ENCODE measurements at regions not wholly inside any gene's neighbourhood (a gene's known extent, or its start where the extent isn't known, plus 50 kb on each side); places are given as distances from the start of the nearest gene placed in this dataset.

- DNase-seq (ENCODE audit: low read depth in 2 of 3, low spot score in 2 of 3) = no peak
Observed at GRCh38 chr1:218852527-218852926, 321.2 kb upstream of the LYPLAL1 start.

- DNase-seq (ENCODE audit: low read depth in 2 of 3, low spot score in 2 of 3) = no peak
Observed at GRCh38 chr1:218863987-218864386, 309.7 kb upstream of the LYPLAL1 start.

- no peak for DNase-seq (ENCODE audit: low read depth in 2 of 3, low spot score in 2 of 3)
Observed at GRCh38 chr1:218865591-218865990, 308.1 kb upstream of the LYPLAL1 start.

- no peak for DNase-seq (ENCODE audit: low read depth in 2 of 3, low spot score in 2 of 3)
Observed at GRCh38 chr1:218866507-218866906, 307.2 kb upstream of the LYPLAL1 start.

GRCh38 chr1:218867066-218867465 lies 306.6 kb upstream of the LYPLAL1 start:
- no peak for DNase-seq (ENCODE audit: low read depth in 2 of 3, low spot score in 2 of 3)

- no peak for DNase-seq (ENCODE audit: low read depth in 2 of 3, low spot score in 2 of 3)
Observed at GRCh38 chr1:218867941-218868626, 305.6 kb upstream of the LYPLAL1 start.

GRCh38 chr1:218869276-218869675 lies 304.4 kb upstream of the LYPLAL1 start:
- DNase-seq (ENCODE audit: low read depth in 2 of 3, low spot score in 2 of 3) = no peak

- no peak for DNase-seq (ENCODE audit: low read depth in 2 of 3, low spot score in 2 of 3)
Observed at GRCh38 chr1:218872026-218872425, 301.7 kb upstream of the LYPLAL1 start.

- no peak for DNase-seq (ENCODE audit: low read depth in 2 of 3, low spot score in 2 of 3)
Observed at GRCh38 chr1:218872928-218873327, 300.8 kb upstream of the LYPLAL1 start.

GRCh38 chr1:218874313-218874712 lies 299.4 kb upstream of the LYPLAL1 start:
- DNase-seq (ENCODE audit: low read depth in 2 of 3, low spot score in 2 of 3) = peak in 1 of 3 donors; percentile 2

- no peak for DNase-seq (ENCODE audit: low read depth in 2 of 3, low spot score in 2 of 3)
Observed at GRCh38 chr1:218874801-218875400, 298.8 kb upstream of the LYPLAL1 start.

GRCh38 chr1:218878369-218878768 lies 295.3 kb upstream of the LYPLAL1 start:
- no peak for DNase-seq (ENCODE audit: low read depth in 2 of 3, low spot score in 2 of 3)

GRCh38 chr1:218880484-218881060 lies 293.1 kb upstream of the LYPLAL1 start:
- no peak for DNase-seq (ENCODE audit: low read depth in 2 of 3, low spot score in 2 of 3)

- no peak for DNase-seq (ENCODE audit: low read depth in 2 of 3, low spot score in 2 of 3)
Observed at GRCh38 chr1:218882454-218882853, 291.2 kb upstream of the LYPLAL1 start.

- no peak for DNase-seq (ENCODE audit: low read depth in 2 of 3, low spot score in 2 of 3)
Observed at GRCh38 chr1:218886101-218886871, 287.4 kb upstream of the LYPLAL1 start.

GRCh38 chr1:218887141-218887925 lies 286.3 kb upstream of the LYPLAL1 start:
- DNase-seq (ENCODE audit: low read depth in 2 of 3, low spot score in 2 of 3) = no peak

GRCh38 chr1:218890451-218890850 lies 283.2 kb upstream of the LYPLAL1 start:
- DNase-seq (ENCODE audit: low read depth in 2 of 3, low spot score in 2 of 3) = no peak

- no peak for DNase-seq (ENCODE audit: low read depth in 2 of 3, low spot score in 2 of 3)
Observed at GRCh38 chr1:218891577-218891976, 282.1 kb upstream of the LYPLAL1 start.

GRCh38 chr1:218895064-218895587 lies 278.6 kb upstream of the LYPLAL1 start:
- no peak for DNase-seq (ENCODE audit: low read depth in 2 of 3, low spot score in 2 of 3)

- no peak for DNase-seq (ENCODE audit: low read depth in 2 of 3, low spot score in 2 of 3)
Observed at GRCh38 chr1:218896202-218896601, 277.5 kb upstream of the LYPLAL1 start.
